ENCODE measurements at regions not wholly inside any gene's neighbourhood (a gene's known extent, or its start where the extent isn't known, plus 50 kb on each side); places are given as distances from the start of the nearest gene placed in this dataset.

- TF ChIP-seq, protein P1, sequence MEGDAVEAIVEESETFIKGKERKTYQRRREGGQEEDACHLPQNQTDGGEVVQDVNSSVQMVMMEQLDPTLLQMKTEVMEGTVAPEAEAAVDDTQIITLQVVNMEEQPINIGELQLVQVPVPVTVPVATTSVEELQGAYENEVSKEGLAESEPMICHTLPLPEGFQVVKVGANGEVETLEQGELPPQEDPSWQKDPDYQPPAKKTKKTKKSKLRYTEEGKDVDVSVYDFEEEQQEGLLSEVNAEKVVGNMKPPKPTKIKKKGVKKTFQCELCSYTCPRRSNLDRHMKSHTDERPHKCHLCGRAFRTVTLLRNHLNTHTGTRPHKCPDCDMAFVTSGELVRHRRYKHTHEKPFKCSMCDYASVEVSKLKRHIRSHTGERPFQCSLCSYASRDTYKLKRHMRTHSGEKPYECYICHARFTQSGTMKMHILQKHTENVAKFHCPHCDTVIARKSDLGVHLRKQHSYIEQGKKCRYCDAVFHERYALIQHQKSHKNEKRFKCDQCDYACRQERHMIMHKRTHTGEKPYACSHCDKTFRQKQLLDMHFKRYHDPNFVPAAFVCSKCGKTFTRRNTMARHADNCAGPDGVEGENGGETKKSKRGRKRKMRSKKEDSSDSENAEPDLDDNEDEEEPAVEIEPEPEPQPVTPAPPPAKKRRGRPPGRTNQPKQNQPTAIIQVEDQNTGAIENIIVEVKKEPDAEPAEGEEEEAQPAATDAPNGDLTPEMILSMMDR (IDR thresholded peaks at IDR 0.05): no peak
- TF ChIP-seq POLR2A (IDR thresholded peaks at IDR 0.05): no peak
These were observed 158.8 kb upstream of the ADARB2 start for GRCh38 chr10:1896153-1896552.
